ENCODE measurements at regions not wholly inside any gene's neighbourhood (a gene's known extent, or its start where the extent isn't known, plus 50 kb on each side); places are given as distances from the start of the nearest gene placed in this dataset.

- no peak for TF ChIP-seq CTCF (IDR thresholded peaks at IDR 0.05; ENCODE audit: low read depth, low read length)
- H3K4me3 ChIP-seq (ENCODE audit: low read depth, low read length): no peak overlapping the region
Observed at GRCh38 chr16:86778108-86778745, 199.9 kb downstream of the FOXL1 start.

- no peak for TF ChIP-seq CTCF (IDR thresholded peaks at IDR 0.05; ENCODE audit: low read depth, low read length)
- no peak overlapping the region for H3K4me3 ChIP-seq (ENCODE audit: low read depth, low read length)
Observed at GRCh38 chr16:86778978-86779377, 200.6 kb downstream of the FOXL1 start.

DNA sequence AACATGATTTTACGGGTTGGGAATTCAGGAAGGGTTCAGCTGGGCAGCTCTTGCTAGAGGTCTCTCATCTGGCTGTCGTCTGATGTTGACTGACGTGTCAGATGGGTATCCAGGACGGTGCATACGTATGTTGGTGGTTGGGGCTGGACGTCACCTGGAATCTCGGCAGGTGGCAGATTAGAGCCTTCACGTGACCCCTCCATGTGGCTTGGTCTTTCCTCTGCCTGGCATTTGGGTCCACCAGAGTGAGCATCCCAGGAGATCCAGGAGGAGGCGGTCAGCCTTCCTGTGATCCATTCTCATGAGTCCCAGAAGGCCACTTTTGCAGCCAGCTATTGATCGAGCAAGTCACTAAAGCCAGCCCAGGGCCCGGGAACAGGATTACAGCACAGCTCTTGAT is 202.7 kb downstream of the FOXL1 start:
- no peak for TF ChIP-seq CTCF (IDR thresholded peaks at IDR 0.05; ENCODE audit: low read depth, low read length)
- no peak overlapping the region for H3K4me3 ChIP-seq (ENCODE audit: low read depth, low read length)

- H3K4me3 ChIP-seq (ENCODE audit: low read depth, low read length): no peak overlapping the region
- no peak for TF ChIP-seq CTCF (IDR thresholded peaks at IDR 0.05; ENCODE audit: low read depth, low read length)
Observed at GRCh38 chr16:86783636-86784626, 205.6 kb downstream of the FOXL1 start.

DNA sequence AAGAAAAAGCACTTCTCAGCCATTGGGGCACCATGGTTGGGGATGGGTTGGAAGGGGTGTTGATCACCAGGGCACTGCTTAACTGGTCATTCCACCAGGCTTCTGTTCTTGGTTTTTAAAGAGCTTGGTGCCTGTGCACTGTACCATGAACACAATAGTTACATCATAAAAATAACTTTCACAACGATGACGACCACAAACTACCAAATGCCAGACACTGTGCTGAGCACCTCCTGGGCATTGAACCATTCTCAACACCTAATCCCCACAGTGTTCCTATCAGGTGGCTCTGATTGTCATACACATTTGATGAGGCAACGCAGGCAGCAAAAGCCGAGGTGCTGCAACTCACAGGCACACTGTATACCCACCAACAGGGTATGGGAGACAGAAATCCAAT is 208.0 kb downstream of the FOXL1 start:
- no peak for TF ChIP-seq CTCF (IDR thresholded peaks at IDR 0.05; ENCODE audit: low read depth, low read length)
- H3K4me3 ChIP-seq (ENCODE audit: low read depth, low read length): no peak overlapping the region

DNA sequence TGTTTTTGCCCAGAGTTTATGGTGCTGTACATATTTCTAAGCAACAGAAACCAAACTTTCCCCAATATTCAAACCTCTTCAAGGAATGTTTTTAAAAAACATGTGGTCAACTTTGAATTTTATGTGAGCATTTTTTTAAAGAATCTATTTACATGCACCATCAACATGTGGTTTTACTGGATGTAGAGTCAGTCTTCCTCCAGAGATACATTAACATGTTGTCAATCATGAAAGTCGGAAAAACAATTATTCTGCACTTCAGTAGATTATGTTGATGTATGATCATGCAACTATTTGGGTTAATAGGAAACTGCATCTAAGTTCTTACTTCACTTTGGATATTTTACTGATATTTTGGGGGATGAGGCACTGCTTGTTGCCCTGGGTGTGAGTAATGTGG is 208.6 kb downstream of the FOXL1 start:
- TF ChIP-seq CTCF (IDR thresholded peaks at IDR 0.05; ENCODE audit: low read depth, low read length): no peak
- H3K4me3 ChIP-seq (ENCODE audit: low read depth, low read length): no peak overlapping the region

DNA sequence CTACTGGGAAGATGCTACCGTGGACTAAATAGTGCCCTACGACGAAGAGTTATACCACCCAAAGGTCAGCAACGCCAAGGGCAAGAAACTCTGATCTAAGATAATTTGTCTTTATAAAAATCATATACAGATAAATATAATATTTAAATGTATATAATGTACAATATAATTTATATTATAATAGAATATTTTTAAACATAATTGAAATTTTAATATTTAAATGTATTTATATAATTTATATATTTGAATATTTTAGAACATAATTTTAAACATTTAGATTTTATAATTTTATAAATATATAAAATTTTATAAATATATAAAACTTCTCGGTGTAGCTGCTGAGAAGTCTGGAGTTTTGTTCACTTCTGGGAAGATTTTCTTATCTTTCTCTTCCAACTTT is 209.2 kb downstream of the FOXL1 start:
- H3K4me3 ChIP-seq (ENCODE audit: low read depth, low read length): no peak overlapping the region
- no peak for TF ChIP-seq CTCF (IDR thresholded peaks at IDR 0.05; ENCODE audit: low read depth, low read length)
